H1 (cell line): ENCODE measurements at regions not wholly inside any gene's neighbourhood (a gene's known extent, or its start where the extent isn't known, plus 50 kb on each side); places are given as distances from the start of the nearest gene placed in this dataset.

ENCODE experiments used
- CTCF ChIA-PET: fragments of 300-600 bp; sonication (Branson Sonifier 250); formaldehyde crosslinking; loops from one replicate; lab custom pipeline; 2021; ENCODE audit not compliant: partially characterized antibody; lab: Charles Lee
- POLR2A ChIA-PET: fragments of 300-600 bp; sonication (Branson Sonifier 250); formaldehyde crosslinking; loops from one replicate; lab custom pipeline; 2021; ENCODE audit warnings: inconsistent platforms; ENCODE audit not compliant: partially characterized antibody; lab: Charles Lee
- DNase-seq, 2 experiments: peaks; one replicate each; pipeline versions ENCODE4 v3.0.0 to v3.0.0-alpha.2; 2010 to 2022; ENCODE audit warnings: low spot score in 2 of 2, low read depth in 1 of 2, mixed read lengths in 1 of 2
- FAIRE-seq: peaks from 2 replicates; lab custom pipeline; 2011; peaks lifted over from hg19 to GRCh38; lab: Jason Lieb, UNC
- H2AFZ ChIP-seq: 2 replicates; pipeline ENCODE4 v1.8.1; 2012; ENCODE audit warnings: low read length, inconsistent platforms
- H2AK5ac ChIP-seq: 2 replicates; pipeline ENCODE4 v1.6.1; 2013; ENCODE audit warnings: low read depth, low read length
- H2BK120ac ChIP-seq: replicated peaks from 2 replicates; pipeline ENCODE3; 2013; ENCODE audit warnings: low read depth, low read length, inconsistent platforms
- H2BK12ac ChIP-seq: 2 replicates; pipeline ENCODE4 v1.6.1; 2013; ENCODE audit warnings: low read depth, low read length
- H2BK15ac ChIP-seq: 2 replicates; pipeline ENCODE4 v1.6.1; 2013; ENCODE audit warnings: low read length
- H2BK20ac ChIP-seq: 2 replicates; pipeline ENCODE4 v1.6.1; 2013; ENCODE audit warnings: low read length
- H2BK5ac ChIP-seq: 2 replicates; pipeline ENCODE4 v1.6.1; 2013; ENCODE audit warnings: low read depth, low read length
- H3K14ac ChIP-seq: 2 replicates; pipeline ENCODE4 v1.6.1; 2013; ENCODE audit warnings: inconsistent platforms; ENCODE audit not compliant: insufficient read length
- H3K18ac ChIP-seq: 2 replicates; pipeline ENCODE4 v1.6.1; 2013; ENCODE audit warnings: low read length; ENCODE audit errors: extremely low read depth
- H3K23ac ChIP-seq: 2 replicates; pipeline ENCODE4 v1.6.1; 2013; ENCODE audit warnings: inconsistent platforms; ENCODE audit not compliant: insufficient read length
- H3K23me2 ChIP-seq: 2 replicates; pipeline ENCODE4 v1.6.1; 2013; ENCODE audit warnings: low read depth, low read length
- H3K27ac ChIP-seq: 2 replicates; pipeline ENCODE4 v1.6.1; 2011; ENCODE audit warnings: low read depth, low read length, inconsistent platforms
- H3K27me3 ChIP-seq, 4 experiments: replicated peaks in 1 of 4; 1 replicate in 1 of 4; 2 replicates in 3 of 4; pipeline versions ENCODE4 v1.6.1 to v1.8.1; 2011 to 2013; ENCODE audit warnings: low read length in 3 of 4, mild to moderate bottlenecking in 3 of 4, inconsistent platforms in 2 of 4, mixed read lengths in 2 of 4, moderate library complexity in 1 of 4; ENCODE audit not compliant: control insufficient read depth in 3 of 4, insufficient read depth in 3 of 4; ENCODE audit errors: extremely low read depth in 1 of 4
- H3K36me3 ChIP-seq, 4 experiments: 2 replicates each; pipeline versions ENCODE4 v1.6.1 to v1.8.1; 2011 to 2013; ENCODE audit warnings: mild to moderate bottlenecking in 4 of 4, low read length in 3 of 4, moderate library complexity in 2 of 4, control low read depth in 1 of 4, inconsistent platforms in 1 of 4; ENCODE audit not compliant: insufficient read depth in 4 of 4, control insufficient read depth in 2 of 4
- H3K4ac ChIP-seq: replicated peaks from 2 replicates; pipeline ENCODE3; 2013; ENCODE audit warnings: low read length, low read depth, mixed read lengths, inconsistent platforms; ENCODE audit not compliant: insufficient read length
- H3K4me1 ChIP-seq, 4 experiments: replicated peaks in 1 of 4; 1 replicate in 1 of 4; 2 replicates in 3 of 4; pipeline versions ENCODE4 v1.6.1 to v1.8.1; 2011 to 2013; ENCODE audit warnings: low read length in 3 of 4, inconsistent platforms in 2 of 4, mixed read lengths in 1 of 4; ENCODE audit not compliant: insufficient read depth in 4 of 4, control insufficient read depth in 3 of 4
- H3K4me2 ChIP-seq, 2 experiments: 2 replicates each; pipeline versions ENCODE4 v1.6.1 to v1.8.1; 2011 to 2013; ENCODE audit warnings: low read depth in 2 of 2, low read length in 2 of 2, control low read depth in 1 of 2, inconsistent platforms in 1 of 2, mild to moderate bottlenecking in 1 of 2; ENCODE audit not compliant: insufficient read depth in 1 of 2
- H3K4me3 ChIP-seq, 4 experiments: fragments of 200-600, 300-600 bp in 1 of 4; sonication (generic), shearing (Covaris generic), sonication (Bioruptor Twin) in 1 of 4; 2 replicates each; pipeline versions ENCODE4 v1.5.1 to v1.8.1; 2011 to 2016; ENCODE audit warnings: low read length in 4 of 4, low read depth in 3 of 4, control low read depth in 2 of 4, inconsistent platforms in 2 of 4, mild to moderate bottlenecking in 2 of 4, mixed read lengths in 1 of 4, moderate library complexity in 1 of 4; ENCODE audit not compliant: insufficient read depth in 2 of 4; ENCODE audit errors: extremely low read depth in 1 of 4
- H3K56ac ChIP-seq: replicated peaks from 2 replicates; pipeline ENCODE3; 2013; ENCODE audit warnings: low read depth, mild to moderate bottlenecking, mixed read lengths, low read length, inconsistent platforms; ENCODE audit not compliant: insufficient read length
- H3K79me1 ChIP-seq: 2 replicates; pipeline ENCODE4 v1.6.1; 2013; ENCODE audit warnings: low read depth, low read length, control low read depth
- H3K79me2 ChIP-seq, 2 experiments: 2 replicates each; pipeline versions ENCODE4 v1.6.1 to v1.8.1; 2012 to 2013; ENCODE audit warnings: low read length in 2 of 2, mild to moderate bottlenecking in 2 of 2, inconsistent platforms in 1 of 2; ENCODE audit not compliant: insufficient read depth in 2 of 2, control insufficient read depth in 1 of 2
- H3K9ac ChIP-seq, 4 experiments: replicated peaks in 1 of 4; 1 replicate in 1 of 4; 2 replicates in 3 of 4; pipeline versions ENCODE4 v1.6.1 to v1.8.1; 2011 to 2013; ENCODE audit warnings: low read depth in 3 of 4, low read length in 3 of 4, control low read depth in 2 of 4, mild to moderate bottlenecking in 2 of 4, moderate library complexity in 2 of 4, inconsistent platforms in 1 of 4; ENCODE audit errors: extremely low read depth in 1 of 4
- H3K9me3 ChIP-seq, 2 experiments: 2 replicates each; pipeline versions ENCODE4 v1.6.1 to v1.8.1; 2012 to 2013; ENCODE audit warnings: mild to moderate bottlenecking in 2 of 2, moderate library complexity in 2 of 2, control low read depth in 1 of 2, inconsistent platforms in 1 of 2, low read depth in 1 of 2, low read length in 1 of 2, mixed read lengths in 1 of 2; ENCODE audit not compliant: insufficient read depth in 2 of 2
- H4K20me1 ChIP-seq, 2 experiments: replicated peaks in 1 of 2; 2 replicates each; pipeline versions ENCODE3 to v1.8.1; 2011 to 2013; ENCODE audit warnings: inconsistent platforms in 2 of 2, low read length in 2 of 2, mild to moderate bottlenecking in 1 of 2; ENCODE audit not compliant: insufficient read depth in 2 of 2, control insufficient read depth in 1 of 2
- H4K5ac ChIP-seq: 2 replicates; pipeline ENCODE4 v1.6.1; 2013; ENCODE audit warnings: low read length, low read depth, mixed read lengths, inconsistent platforms; ENCODE audit not compliant: insufficient read length
- H4K8ac ChIP-seq: 2 replicates; pipeline ENCODE4 v1.8.0; 2013; ENCODE audit warnings: mild to moderate bottlenecking, moderate library complexity, low read length, inconsistent platforms; ENCODE audit not compliant: insufficient read depth; ENCODE audit errors: extremely low read depth
- H4K91ac ChIP-seq: replicated peaks from 2 replicates; pipeline ENCODE3; 2013; ENCODE audit warnings: low read length, mixed read lengths, inconsistent platforms; ENCODE audit not compliant: insufficient read length
- CHD2 ChIP-seq: IDR thresholded peaks from 2 replicates; pipeline ENCODE4 v1.6.1; 2012; ENCODE audit warnings: low read length, improper control_type of control experiment
- JUN ChIP-seq: IDR thresholded peaks from 2 replicates; pipeline ENCODE4 v1.6.1; 2011; ENCODE audit warnings: low read depth, mild to moderate bottlenecking, improper control_type of control experiment, low read length
- JUND ChIP-seq: IDR thresholded peaks from 2 replicates; pipeline ENCODE4 v1.6.1; 2011; ENCODE audit warnings: mild to moderate bottlenecking, improper control_type of control experiment, low read length
- PHF8 ChIP-seq: fragments of 200-600 bp; sonication (generic); conservative IDR thresholded peaks from 2 replicates; pipeline ENCODE4 v1.7.1; 2012; ENCODE audit warnings: low read depth, mild to moderate bottlenecking, inconsistent platforms, low read length, moderate library complexity
- RBBP5 ChIP-seq: IDR thresholded peaks from 2 replicates; pipeline ENCODE4 v1.7.1; 2012; ENCODE audit warnings: low read depth, mild to moderate bottlenecking, inconsistent platforms, low read length, moderate library complexity, borderline replicate concordance
- RNF2 ChIP-seq: fragments of 200-900, 300-1000 bp; sonication (generic); IDR thresholded peaks from 2 replicates; pipeline ENCODE4 v1.7.1; 2016; ENCODE audit warnings: borderline replicate concordance, low read depth, mild to moderate bottlenecking, antibody characterized with exemption, low read length; ENCODE audit not compliant: poor library complexity, severe bottlenecking; ENCODE audit errors: missing control alignments
- SIX5 ChIP-seq: IDR thresholded peaks from 2 replicates; pipeline ENCODE4 v1.6.1; 2011; ENCODE audit warnings: mild to moderate bottlenecking, low read depth, low read length
- SUZ12 ChIP-seq: fragments of 200-600 bp; sonication (generic); IDR thresholded peaks from 2 replicates; pipeline ENCODE4 v1.6.1; 2012; ENCODE audit warnings: mild to moderate bottlenecking, inconsistent platforms, low read length, moderate library complexity, mixed read lengths
- ZNF274 ChIP-seq: IDR thresholded peaks from 2 replicates; pipeline ENCODE4 v1.7.0; 2012; ENCODE audit warnings: low read length, borderline replicate concordance; ENCODE audit errors: extremely low read depth
- WGBS, 2 experiments: shearing (Covaris generic) in 1 of 2; methylation state at CpG; one replicate each; pipeline versions ENCODE4 v1.1.6 to v1.1.7; 2013 to 2015; ENCODE audit warnings: low lambda C conversion rate in 2 of 2, mixed read lengths in 2 of 2, inconsistent platforms in 1 of 2, low coverage in 1 of 2, missing lambda C conversion rate in 1 of 2; ENCODE audit not compliant: insufficient replicate concordance in 2 of 2, insufficient coverage in 1 of 2, insufficient read length in 1 of 2; ENCODE audit errors: extremely low coverage in 1 of 2, missing lambda C conversion rate in 1 of 2; 5-methylcytosine and 5-hydroxymethylcytosine counted together
- TF ChIP-seq, protein P1 (sequence below): IDR thresholded peaks from 2 replicates; pipeline ENCODE4 v1.6.1; 2012; ENCODE audit warnings: inconsistent platforms

DNA sequence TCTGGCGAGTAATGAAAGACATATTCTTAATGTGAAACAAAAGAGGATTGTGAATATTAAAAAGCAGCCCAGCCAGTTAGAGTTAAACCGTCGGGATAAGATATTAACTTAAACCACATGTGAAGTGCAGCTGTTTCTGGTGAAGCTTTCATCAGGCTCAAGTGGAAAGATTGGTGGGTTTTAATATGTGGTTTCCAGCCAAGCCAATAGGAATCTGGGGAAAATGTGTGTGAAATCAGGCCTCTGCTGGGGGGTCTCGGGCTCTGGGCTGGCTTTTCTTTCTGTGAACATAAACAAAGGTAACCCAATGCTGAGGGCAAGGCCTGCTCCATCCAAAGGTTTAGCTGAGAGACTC, 279.6 kb downstream of the SLC4A3 start:
- Histone ChIP-seq H3K4me3 (no peak overlapping the region), H4K91ac (no peak overlapping the region), H3K79me1 (no peaks in the 10 kb centered on the region), H2BK15ac (no peak overlapping the region), H3K23ac (no peak overlapping the region), H3K9me3 (no peaks in the 10 kb centered on the region), H3K27me3 (no peaks in the 10 kb centered on the region), H3K9ac (no peak overlapping the region), H3K23me2 (no peaks in the 10 kb centered on the region; the same call in 1 of the 2 replicates), H4K20me1 (no peaks in the 10 kb centered on the region), H2BK120ac (no peak overlapping the region), H3K27ac (no peak overlapping the region), H3K4me2 (no peak overlapping the region), H3K79me2 (no peaks in the 10 kb centered on the region), H4K5ac (no peak overlapping the region), H2BK5ac (no peak overlapping the region), H3K4me1 (peaks cover 0 to 6% (median 3%) of the 10 kb centered on the region in 4 experiments; a peak in 2 of 7 replicates), H2AK5ac (no peak overlapping the region), H2BK12ac (no peak overlapping the region), H2AFZ (no peak overlapping the region), H3K4ac (no peak overlapping the region), H3K36me3 (no peaks in the 10 kb centered on the region), H4K8ac (no peak overlapping the region), H2BK20ac (no peak overlapping the region), H3K18ac (no peak overlapping the region), H3K56ac (no peak overlapping the region), H3K14ac (no peak overlapping the region)
- DNase-seq (no peak), FAIRE-seq (no peak)
- ChIA-PET CTCF (interaction anchor here (0.6 to 2.0 kb wide), 7 partner anchors 9 to 223 kb away, joined by 3 to 7 read pairs (median 3); no protein-coding TSS in a partner anchor), POLR2A (interaction anchor here (0.9 kb wide), 1 partner anchor 58 kb away, joined by 3 read pairs; no protein-coding TSS in a partner anchor)
- TF ChIP-seq, protein P1, sequence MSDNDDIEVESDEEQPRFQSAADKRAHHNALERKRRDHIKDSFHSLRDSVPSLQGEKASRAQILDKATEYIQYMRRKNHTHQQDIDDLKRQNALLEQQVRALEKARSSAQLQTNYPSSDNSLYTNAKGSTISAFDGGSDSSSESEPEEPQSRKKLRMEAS, result no peak
- TF ChIP-seq PHF8 (no peak), RNF2 (no peak), SUZ12 (no peak), JUND (no peak), RBBP5 (no peak), JUN (no peak), CHD2 (no peak), SIX5 (no peak), ZNF274 (no peak)
- 86% methylated on average over 4 of the region's 4 CpGs; no CpG with 5 or more reads in 1 of the 2 experiments for WGBS, 2 experiments
